Tibial nerve (tissue), 3 donors: ENCODE measurements at regions not wholly inside any gene's neighbourhood (a gene's known extent, or its start where the extent isn't known, plus 50 kb on each side); places are given as distances from the start of the nearest gene placed in this dataset.

Experiments
- POLR2A ChIP-seq, 2 donors: fragments of 450-650 bp; IDR thresholded peaks; one replicate each; pipeline ENCODE4 v1.6.1; 2017; ENCODE audit warnings: antibody characterized with exemption in 2 of 2, mild to moderate bottlenecking in 2 of 2, moderate library complexity in 2 of 2
- TF ChIP-seq, protein P1 (sequence below), 5 experiments: fragments of 200-600 bp in 3 of 5; fragments of 450-650 bp in 2 of 5; sonication (generic) in 3 of 5; IDR thresholded peaks; one replicate each; pipeline ENCODE4 v1.5.1; 2016 to 2019; ENCODE audit warnings: antibody characterized with exemption in 5 of 5, mild to moderate bottlenecking in 3 of 5, moderate library complexity in 2 of 5

GRCh38 chr17:13750816-13751793 lies 149.4 kb upstream of the HS3ST3A1 start:
- TF ChIP-seq, protein P1, sequence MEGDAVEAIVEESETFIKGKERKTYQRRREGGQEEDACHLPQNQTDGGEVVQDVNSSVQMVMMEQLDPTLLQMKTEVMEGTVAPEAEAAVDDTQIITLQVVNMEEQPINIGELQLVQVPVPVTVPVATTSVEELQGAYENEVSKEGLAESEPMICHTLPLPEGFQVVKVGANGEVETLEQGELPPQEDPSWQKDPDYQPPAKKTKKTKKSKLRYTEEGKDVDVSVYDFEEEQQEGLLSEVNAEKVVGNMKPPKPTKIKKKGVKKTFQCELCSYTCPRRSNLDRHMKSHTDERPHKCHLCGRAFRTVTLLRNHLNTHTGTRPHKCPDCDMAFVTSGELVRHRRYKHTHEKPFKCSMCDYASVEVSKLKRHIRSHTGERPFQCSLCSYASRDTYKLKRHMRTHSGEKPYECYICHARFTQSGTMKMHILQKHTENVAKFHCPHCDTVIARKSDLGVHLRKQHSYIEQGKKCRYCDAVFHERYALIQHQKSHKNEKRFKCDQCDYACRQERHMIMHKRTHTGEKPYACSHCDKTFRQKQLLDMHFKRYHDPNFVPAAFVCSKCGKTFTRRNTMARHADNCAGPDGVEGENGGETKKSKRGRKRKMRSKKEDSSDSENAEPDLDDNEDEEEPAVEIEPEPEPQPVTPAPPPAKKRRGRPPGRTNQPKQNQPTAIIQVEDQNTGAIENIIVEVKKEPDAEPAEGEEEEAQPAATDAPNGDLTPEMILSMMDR (IDR thresholded peaks at IDR 0.05) = no peak
- TF ChIP-seq POLR2A (IDR thresholded peaks at IDR 0.05) = no peak
